Sigmoid colon (tissue), 4 donors: ENCODE measurements at regions not wholly inside any gene's neighbourhood (a gene's known extent, or its start where the extent isn't known, plus 50 kb on each side); places are given as distances from the start of the nearest gene placed in this dataset.

Source experiments
- CTCF ChIP-seq, 4 experiments: fragments of 450-650 bp in 3 of 4; fragments of 200-600 bp in 1 of 4; IDR thresholded peaks; one replicate each; pipeline ENCODE4 v1.5.1; 2016 to 2019; ENCODE audit warnings: antibody characterized with exemption in 4 of 4, mild to moderate bottlenecking in 3 of 4, moderate library complexity in 2 of 4
- EP300 ChIP-seq, 4 donors: sonication (generic); formaldehyde crosslinking; IDR thresholded peaks; one replicate each; pipeline ENCODE4 v1.6.1; 2017; ENCODE audit warnings: antibody characterized with exemption in 4 of 4
- POLR2A ChIP-seq, 2 donors: fragments of 450-650 bp; IDR thresholded peaks; one replicate each; pipeline ENCODE4 v1.6.1; 2016; ENCODE audit warnings: antibody characterized with exemption in 2 of 2, mild to moderate bottlenecking in 2 of 2, moderate library complexity in 2 of 2
- POLR2AphosphoS5 ChIP-seq, 4 donors: sonication (generic); formaldehyde crosslinking; IDR thresholded peaks; one replicate each; pipeline ENCODE4 v1.6.1; 2017; ENCODE audit warnings: antibody characterized with exemption in 4 of 4

- TF ChIP-seq CTCF (IDR thresholded peaks at IDR 0.05) (no peak), POLR2A (IDR thresholded peaks at IDR 0.05) (no peak), POLR2AphosphoS5 (IDR thresholded peaks at IDR 0.05) (no peak), EP300 (IDR thresholded peaks at IDR 0.05) (no peak)
Measured at GRCh38 chr17:15169676-15170075, 95.5 kb downstream of the PMP22 start.
